Gastrocnemius medialis (tissue), 4 donors: ENCODE measurements at regions not wholly inside any gene's neighbourhood (a gene's known extent, or its start where the extent isn't known, plus 50 kb on each side); places are given as distances from the start of the nearest gene placed in this dataset.

Experiments
- ATAC-seq, 2 donors: fragments of 150-250 bp; one replicate each; pipeline ENCODE4 v1.9.1; 2016
- DNase-seq, 2 donors: peaks; one replicate each; pipeline ENCODE4 v3.0.0-alpha.2; 2019
- H3K27ac ChIP-seq, 4 donors: fragments of 200-600 bp; sonication (generic); 1 replicate in 1 of 4; 2 replicates in 3 of 4; pipeline ENCODE4 v1.5.1; 2016 to 2018; ENCODE audit warnings: mild to moderate bottlenecking in 2 of 4, moderate library complexity in 1 of 4
- H3K27me3 ChIP-seq, 3 donors: fragments of 200-600 bp; sonication (generic) in 2 of 3; 1 replicate in 1 of 3; 2 replicates in 2 of 3; pipeline versions ENCODE4 v1.5.1 to v1.6.0; 2016 to 2019; ENCODE audit warnings: mild to moderate bottlenecking in 1 of 3, moderate library complexity in 1 of 3
- H3K36me3 ChIP-seq, 2 donors: fragments of 200-600 bp; sonication (generic) in 1 of 2; one replicate each; pipeline ENCODE4 v1.5.1; 2017 to 2018
- H3K4me1 ChIP-seq, 2 donors: fragments of 200-600 bp; sonication (generic) in 1 of 2; one replicate each; pipeline ENCODE4 v1.5.1; 2016 to 2017; ENCODE audit warnings: mild to moderate bottlenecking in 2 of 2
- H3K4me3 ChIP-seq, 4 donors: fragments of 200-600 bp; sonication (generic) in 3 of 4; 1 replicate in 1 of 4; 2 replicates in 3 of 4; pipeline ENCODE4 v1.5.1; 2016 to 2019; ENCODE audit warnings: mild to moderate bottlenecking in 2 of 4
- H3K9me3 ChIP-seq, 3 donors: fragments of 200-600 bp; sonication (generic) in 2 of 3; 1 replicate in 1 of 3; 2 replicates in 2 of 3; pipeline ENCODE4 v1.5.1; 2016 to 2019
- POLR2A ChIP-seq, 2 donors: fragments of 450-650 bp; IDR thresholded peaks; one replicate each; pipeline ENCODE4 v1.6.1; 2017; ENCODE audit warnings: antibody characterized with exemption in 2 of 2, mild to moderate bottlenecking in 2 of 2, moderate library complexity in 2 of 2
- in situ Hi-C, 4 donors: fragments of 200-750 bp; cut with MboI; loops; one replicate each; pipeline versions ENCODE4 v1.15.0 to v1.8.0; 2017; ENCODE audit warnings: low sequenced_read_pairs in 4 of 4
- intact Hi-C: fragments of 100-400 bp; cut with DNase I; formaldehyde crosslinking; loops from one replicate; pipeline ENCODE4 v1.15.1; 2023; ENCODE audit warnings: low total_unique reads
- TF ChIP-seq, protein P1 (sequence below), 5 experiments: fragments of 450-650 bp in 3 of 5; fragments of 200-600 bp in 2 of 5; sonication (generic) in 2 of 5; IDR thresholded peaks in 4 of 5; conservative IDR thresholded peaks in 1 of 5; 1 replicate in 4 of 5; 2 replicates in 1 of 5; pipeline ENCODE4 v1.5.1; 2016 to 2019; ENCODE audit warnings: antibody characterized with exemption in 5 of 5, mild to moderate bottlenecking in 3 of 5, moderate library complexity in 3 of 5

DNA sequence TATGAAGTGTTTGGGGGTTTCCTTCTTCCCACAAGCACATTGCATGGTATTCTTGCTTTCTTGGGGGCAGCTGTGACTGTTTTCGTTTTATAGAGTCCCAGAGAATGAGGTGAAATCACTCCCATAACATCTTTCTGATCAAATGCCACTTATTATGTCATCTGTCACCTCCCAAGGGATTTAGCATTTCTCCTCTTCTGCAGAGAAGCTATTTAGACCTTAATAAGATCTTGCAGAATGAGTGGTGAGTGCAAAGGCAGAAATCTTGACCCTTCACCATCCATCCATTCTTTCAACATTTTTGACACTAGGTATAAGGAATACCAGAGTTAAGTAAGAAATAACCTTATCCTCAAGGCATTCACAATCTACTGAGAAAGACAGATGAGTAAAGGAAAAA lies 318.6 kb upstream of the POU3F1 start:
- Histone ChIP-seq H3K27me3 (no peaks in the 10 kb centered on the region), H3K27ac (no peak overlapping the region), H3K36me3 (no peaks in the 10 kb centered on the region), H3K4me3 (no peak overlapping the region), H3K4me1 (no peaks in the 10 kb centered on the region), H3K9me3 (no peaks in the 10 kb centered on the region)
- intact Hi-C loops, result no loop called here
- in situ Hi-C loops, result no loop called here
- DNase-seq (no peak), ATAC-seq (no peak)
- no peak for TF ChIP-seq POLR2A (IDR thresholded peaks at IDR 0.05)
- TF ChIP-seq, protein P1, sequence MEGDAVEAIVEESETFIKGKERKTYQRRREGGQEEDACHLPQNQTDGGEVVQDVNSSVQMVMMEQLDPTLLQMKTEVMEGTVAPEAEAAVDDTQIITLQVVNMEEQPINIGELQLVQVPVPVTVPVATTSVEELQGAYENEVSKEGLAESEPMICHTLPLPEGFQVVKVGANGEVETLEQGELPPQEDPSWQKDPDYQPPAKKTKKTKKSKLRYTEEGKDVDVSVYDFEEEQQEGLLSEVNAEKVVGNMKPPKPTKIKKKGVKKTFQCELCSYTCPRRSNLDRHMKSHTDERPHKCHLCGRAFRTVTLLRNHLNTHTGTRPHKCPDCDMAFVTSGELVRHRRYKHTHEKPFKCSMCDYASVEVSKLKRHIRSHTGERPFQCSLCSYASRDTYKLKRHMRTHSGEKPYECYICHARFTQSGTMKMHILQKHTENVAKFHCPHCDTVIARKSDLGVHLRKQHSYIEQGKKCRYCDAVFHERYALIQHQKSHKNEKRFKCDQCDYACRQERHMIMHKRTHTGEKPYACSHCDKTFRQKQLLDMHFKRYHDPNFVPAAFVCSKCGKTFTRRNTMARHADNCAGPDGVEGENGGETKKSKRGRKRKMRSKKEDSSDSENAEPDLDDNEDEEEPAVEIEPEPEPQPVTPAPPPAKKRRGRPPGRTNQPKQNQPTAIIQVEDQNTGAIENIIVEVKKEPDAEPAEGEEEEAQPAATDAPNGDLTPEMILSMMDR (IDR thresholded peaks at IDR 0.05 in 4 of 5, conservative IDR thresholded peaks at IDR 0.05 in 1 of 5), result no peak

GRCh38 chr1:38361566-38361965 lies 315.0 kb upstream of the POU3F1 start:
- intact Hi-C loops, result no loop called here
- Histone ChIP-seq H3K4me1 (no peaks in the 10 kb centered on the region), H3K27me3 (no peaks in the 10 kb centered on the region), H3K9me3 (no peaks in the 10 kb centered on the region), H3K4me3 (no peak overlapping the region), H3K36me3 (no peaks in the 10 kb centered on the region), H3K27ac (no peak overlapping the region)
- DNase-seq (no peak), ATAC-seq (no peak)
- in situ Hi-C loops, result no loop called here
- TF ChIP-seq, protein P1 (IDR thresholded peaks at IDR 0.05 in 4 of 5, conservative IDR thresholded peaks at IDR 0.05 in 1 of 5), result no peak
- TF ChIP-seq POLR2A (IDR thresholded peaks at IDR 0.05), result no peak

DNA sequence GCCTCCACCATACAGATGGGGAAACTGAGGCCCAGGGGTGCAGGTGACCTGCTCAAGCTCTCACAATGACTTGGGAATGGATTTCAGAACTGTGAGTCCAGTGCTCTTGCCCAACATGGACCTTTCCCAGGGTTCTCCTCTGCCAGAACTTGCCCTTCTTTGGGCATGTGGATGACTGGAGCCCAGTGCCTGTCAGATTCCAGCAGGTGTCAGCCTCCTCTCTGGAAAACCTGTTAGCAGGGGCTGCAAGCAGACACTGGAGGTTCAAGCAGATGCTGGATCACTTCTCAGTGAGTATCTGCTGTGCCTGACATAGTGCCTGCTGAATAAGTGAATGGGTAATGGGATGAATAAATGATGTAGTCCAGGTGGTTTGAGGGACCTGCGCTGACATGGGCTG lies 314.2 kb upstream of the POU3F1 start:
- Histone ChIP-seq H3K4me1 (no peaks in the 10 kb centered on the region), H3K27ac (no peak overlapping the region), H3K27me3 (no peaks in the 10 kb centered on the region), H3K36me3 (no peaks in the 10 kb centered on the region), H3K9me3 (no peaks in the 10 kb centered on the region), H3K4me3 (no peak overlapping the region)
- intact Hi-C loops (no loop called here), in situ Hi-C loops (no loop called here)
- ATAC-seq (no peak), DNase-seq (no peak)
- TF ChIP-seq, protein P1 (IDR thresholded peaks at IDR 0.05 in 4 of 5, conservative IDR thresholded peaks at IDR 0.05 in 1 of 5), result no peak
- no peak for TF ChIP-seq POLR2A (IDR thresholded peaks at IDR 0.05)

DNA sequence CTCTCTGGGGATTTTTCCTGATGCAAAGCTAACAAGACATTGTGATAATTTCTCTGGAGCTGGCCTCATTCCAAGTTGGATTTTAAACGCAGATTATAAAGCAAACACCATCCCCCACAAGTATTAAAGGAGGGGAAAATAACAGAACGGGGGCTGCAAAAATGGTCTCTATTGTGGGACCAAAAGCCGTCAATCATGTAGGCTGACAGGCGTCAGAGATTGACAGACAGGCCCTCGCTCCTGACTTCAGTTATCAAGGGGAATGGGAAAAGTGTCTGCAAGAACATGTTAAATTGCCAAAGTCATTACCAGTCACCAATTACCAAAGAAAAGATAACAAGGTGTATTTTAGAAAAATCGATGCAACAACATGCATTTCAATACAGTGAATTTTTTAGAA lies 307.4 kb upstream of the POU3F1 start:
- DNase-seq, result no peak
- H3K4me3 ChIP-seq, result no peak overlapping the region
- H3K27ac ChIP-seq, result no peak overlapping the region
- no peaks in the 10 kb centered on the region for H3K9me3 ChIP-seq
- no peaks in the 10 kb centered on the region for H3K4me1 ChIP-seq
- H3K27me3 ChIP-seq, result no peaks in the 10 kb centered on the region
- intact Hi-C loops, result no loop called here
- TF ChIP-seq, protein P1 (IDR thresholded peaks at IDR 0.05 in 4 of 5, conservative IDR thresholded peaks at IDR 0.05 in 1 of 5), result no peak
- no peak for TF ChIP-seq POLR2A (IDR thresholded peaks at IDR 0.05)
- no peaks in the 10 kb centered on the region for H3K36me3 ChIP-seq
- in situ Hi-C loops, result no loop called here
- ATAC-seq, result no peak

DNA sequence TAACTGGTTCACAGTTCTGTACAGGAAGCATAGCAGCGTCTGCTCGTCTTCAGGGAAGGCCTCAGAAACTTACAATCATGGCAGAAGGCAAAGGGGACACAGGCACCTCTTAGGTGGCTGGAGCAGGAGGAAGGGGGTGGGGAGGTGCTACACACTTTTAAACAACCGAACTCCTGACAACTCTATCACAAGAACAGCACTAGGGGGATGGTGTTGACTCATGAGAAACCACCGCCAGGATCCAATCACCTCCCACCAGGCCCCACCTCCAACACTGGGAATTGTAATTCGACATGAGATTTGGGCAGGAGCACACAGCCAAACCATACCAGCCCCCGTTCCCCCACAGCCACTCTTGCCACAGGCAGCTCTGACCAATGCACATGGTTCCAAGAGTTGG lies 306.3 kb upstream of the POU3F1 start:
- in situ Hi-C loops, result no loop called here
- H3K36me3 ChIP-seq, result no peaks in the 10 kb centered on the region
- no peak overlapping the region for H3K27ac ChIP-seq
- no peaks in the 10 kb centered on the region for H3K4me1 ChIP-seq
- no peaks in the 10 kb centered on the region for H3K27me3 ChIP-seq
- intact Hi-C loops, result no loop called here
- DNase-seq (no peak), ATAC-seq (no peak)
- H3K4me3 ChIP-seq, result no peak overlapping the region
- peaks cover 0 to 5% (median 0%) of the 10 kb centered on the region in 3 donors for H3K9me3 ChIP-seq
- TF ChIP-seq, protein P1 (IDR thresholded peaks at IDR 0.05 in 4 of 5, conservative IDR thresholded peaks at IDR 0.05 in 1 of 5), result no peak
- no peak for TF ChIP-seq POLR2A (IDR thresholded peaks at IDR 0.05)
